ENCODE measurements at regions not wholly inside any gene's neighbourhood (a gene's known extent, or its start where the extent isn't known, plus 50 kb on each side); places are given as distances from the start of the nearest gene placed in this dataset.
"Not testable (repeated sequence)": the region's sequence is repeated elsewhere in the genome, so short reads cannot be mapped to it uniquely, and the experiment has no call there.

DNA sequence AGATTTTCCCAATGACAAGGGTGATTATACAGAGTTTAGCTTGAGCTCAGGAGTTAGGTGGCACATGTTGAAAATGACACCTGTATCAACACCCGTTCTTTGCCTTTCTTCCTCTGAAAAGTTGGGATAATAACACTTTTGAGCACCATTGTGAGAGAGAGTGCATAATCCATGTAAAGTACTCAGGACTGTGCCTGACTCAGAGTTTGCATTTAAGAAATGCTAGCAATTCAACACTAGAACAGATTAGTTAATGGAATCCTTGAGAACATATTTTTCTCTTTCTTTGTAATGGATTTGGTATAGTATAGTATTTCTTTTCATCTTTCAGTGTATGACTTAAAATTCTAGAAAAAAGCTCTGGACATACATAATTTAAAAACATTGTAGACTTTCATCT, 449.2 kb downstream of the GJA1 start:
- no peak for DNase-seq

DNA sequence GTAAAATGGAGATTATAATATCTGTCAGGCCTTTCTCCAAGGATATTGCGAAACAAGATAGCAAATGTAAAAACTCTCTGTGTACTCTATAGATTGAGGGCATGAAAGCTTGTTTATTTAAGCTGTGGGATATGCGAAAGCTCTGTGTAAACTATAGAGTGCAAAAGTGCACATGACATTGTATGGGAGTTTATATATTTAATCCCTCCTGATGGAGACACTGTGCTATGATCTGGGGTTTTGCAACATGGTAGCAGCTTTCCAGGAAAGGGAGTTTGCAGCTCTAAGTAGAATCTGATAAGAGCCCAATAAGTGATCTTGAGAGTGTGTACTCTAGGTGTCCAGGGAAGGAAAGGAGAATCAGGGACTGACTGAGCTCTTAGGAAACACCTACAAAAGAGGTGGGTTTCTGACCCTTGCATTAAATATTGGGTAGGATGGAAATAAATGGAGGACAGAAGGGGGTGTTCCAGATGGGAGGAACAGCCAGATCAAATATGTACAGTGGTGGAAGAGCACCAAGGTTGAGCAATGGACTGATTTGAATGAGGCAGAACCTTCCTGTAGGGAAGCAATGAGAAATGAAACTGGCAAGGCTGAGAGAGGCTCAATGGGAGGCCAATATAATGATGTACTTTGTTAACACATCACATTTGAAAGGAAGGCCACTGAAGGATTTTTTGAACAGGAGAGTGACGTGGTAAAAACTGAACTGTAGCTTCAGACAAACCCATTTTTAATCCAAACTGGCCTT, 450.1 kb downstream of the GJA1 start:
- no peak for DNase-seq

DNA sequence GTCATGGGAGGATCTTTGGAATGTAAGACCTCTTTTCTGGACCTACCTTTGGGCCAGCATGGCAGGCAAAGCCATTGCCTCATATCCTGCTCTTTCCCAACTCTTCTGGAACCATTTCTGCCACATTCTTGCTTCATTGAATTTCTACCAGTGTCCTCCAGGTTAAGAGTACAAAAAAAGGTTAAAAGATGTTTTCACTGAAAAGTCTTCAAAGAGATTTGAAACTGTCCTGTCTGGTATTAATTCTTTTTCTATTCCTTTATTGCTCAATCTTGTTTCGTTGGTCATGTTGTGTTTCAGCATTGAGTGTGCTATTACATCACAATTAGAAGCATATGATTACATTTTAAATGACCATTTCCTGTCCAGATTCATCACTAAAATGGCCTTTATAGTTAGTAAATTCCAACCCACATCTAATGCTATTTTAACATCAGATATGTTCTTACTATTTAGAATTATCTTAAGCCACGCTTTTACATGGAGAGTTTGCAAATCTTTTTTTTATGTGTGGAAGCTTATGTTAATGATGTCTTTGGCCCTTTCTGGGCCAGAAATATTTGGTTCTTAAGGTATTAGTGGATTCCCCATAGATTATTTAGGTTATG, 450.9 kb downstream of the GJA1 start:
- no peak for DNase-seq

DNA sequence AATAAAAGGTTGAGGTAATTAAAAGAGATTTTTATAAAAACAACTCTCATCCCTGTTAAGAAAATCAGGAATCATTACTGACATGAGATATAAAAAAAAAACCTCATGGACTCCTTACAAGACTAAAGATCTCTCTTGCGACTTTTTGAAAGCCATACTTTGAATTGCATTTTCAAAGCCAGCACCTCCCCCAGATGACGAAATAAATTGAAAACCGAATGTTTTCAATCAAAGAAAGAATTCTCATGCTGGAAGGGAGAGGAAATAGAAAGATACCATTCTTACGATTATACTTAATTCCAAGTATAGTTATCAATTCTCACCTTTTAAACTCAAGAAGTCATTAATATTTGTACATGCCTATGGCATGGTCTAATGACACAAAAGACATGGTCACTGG, 452.3 kb downstream of the GJA1 start:
- no peak for DNase-seq

DNA sequence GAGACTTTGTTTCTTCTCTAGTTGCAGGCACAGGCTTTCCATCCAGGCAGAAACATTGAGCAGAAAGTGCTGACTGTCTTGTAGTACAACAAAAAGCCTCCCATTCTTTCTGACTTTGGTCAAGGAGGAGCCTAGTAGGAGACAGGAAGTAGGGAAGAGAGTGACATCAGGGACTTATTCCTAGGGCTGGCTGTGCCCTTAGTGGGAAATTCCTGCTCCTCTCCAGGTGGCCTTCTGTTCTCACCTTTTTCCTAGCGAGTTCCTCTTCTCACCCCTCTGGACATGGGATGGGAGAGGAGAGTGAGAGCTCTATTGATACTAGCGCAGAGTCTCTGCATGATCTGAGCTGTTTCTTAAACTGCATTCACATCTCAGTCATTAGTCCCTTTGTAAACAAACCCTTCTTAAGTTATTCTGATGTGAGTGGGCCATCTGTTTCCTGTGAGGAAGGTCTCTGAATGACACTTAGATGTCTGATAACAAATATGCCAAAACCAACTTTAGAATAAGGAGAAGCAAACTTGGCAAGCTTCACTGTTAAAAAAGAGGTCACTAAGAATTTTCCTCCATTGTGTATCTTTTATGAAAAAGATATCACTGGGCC, 455.0 kb downstream of the GJA1 start:
- no peak for DNase-seq

DNA sequence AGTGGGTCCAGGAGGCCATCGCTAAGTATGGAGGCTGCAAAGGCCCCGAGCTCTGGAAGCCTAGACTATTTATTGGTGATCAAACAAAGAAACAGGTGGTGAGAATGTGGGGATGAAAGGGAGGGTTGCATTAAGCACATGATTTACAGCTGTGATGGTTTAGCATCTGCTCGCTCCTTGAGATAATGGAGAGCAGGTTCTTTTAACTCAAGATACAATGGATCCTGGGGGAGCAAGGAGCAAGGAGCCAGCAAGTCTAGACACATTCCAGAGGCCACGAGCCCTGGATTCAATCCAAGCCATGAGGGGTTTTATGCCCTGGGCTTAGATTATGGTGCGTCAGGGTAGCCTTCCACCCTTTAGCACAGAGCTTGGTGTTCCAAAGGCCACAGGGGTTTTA, 460.3 kb downstream of the GJA1 start:
- DNase-seq, result not testable (repeated sequence)

DNA sequence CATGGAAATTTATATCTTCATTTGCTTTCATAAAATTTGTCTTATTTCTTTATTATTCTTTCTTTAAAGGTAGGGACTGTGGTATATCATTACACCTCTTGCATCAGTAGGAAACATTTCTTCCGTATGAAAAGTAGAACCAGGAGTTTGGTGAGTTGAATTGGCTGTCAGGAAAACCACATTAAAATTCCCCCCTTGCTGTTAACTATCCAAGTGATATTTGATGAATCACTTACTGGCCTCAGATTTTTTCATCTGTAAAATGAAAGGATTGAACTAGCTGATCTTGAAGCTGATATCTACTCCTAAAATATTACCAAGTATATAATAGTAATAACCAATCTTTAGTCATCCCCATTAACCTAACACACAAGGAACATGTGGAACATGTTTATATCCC, 460.9 kb downstream of the GJA1 start:
- DNase-seq, result no peak

DNA sequence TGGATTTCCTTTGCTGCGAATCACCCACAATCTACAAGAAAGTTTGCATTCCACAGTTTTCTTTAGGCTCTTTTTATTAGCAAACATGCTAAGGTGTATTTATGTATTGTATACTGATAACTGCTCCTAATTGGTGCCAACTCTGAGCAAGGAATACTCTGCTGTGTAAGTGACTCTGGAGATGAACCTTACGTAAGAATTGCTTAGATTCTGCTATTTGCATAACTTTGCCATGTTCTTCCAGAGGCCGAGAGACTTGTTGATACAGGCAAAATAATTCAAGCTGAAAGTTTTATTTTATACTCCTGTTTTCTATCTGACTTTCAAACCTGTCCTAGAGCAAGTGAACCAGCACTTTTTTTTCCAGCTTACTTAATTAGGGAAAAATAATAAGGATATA, 461.3 kb downstream of the GJA1 start:
- DNase-seq, result no peak

DNA sequence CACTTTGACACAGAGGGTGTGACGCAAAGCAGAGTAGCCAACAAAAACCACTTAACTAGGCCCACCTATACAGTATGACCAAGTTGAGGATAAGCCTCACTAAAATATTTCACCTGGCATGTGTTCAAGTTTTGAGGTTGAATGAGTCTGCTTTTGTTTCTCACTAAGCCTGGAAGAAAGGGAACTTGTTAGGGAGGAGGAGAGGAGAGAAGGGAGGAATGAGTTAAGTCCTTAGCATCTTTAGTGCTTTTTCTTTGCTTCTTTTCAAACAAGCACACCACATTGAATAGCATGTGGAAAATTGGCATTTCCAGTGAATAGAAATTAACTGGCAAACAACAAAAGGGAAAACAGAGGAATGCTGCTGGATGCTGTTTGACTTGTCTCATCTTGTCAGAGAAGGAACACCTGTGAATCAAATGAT, 461.9 kb downstream of the GJA1 start:
- no peak for DNase-seq

DNA sequence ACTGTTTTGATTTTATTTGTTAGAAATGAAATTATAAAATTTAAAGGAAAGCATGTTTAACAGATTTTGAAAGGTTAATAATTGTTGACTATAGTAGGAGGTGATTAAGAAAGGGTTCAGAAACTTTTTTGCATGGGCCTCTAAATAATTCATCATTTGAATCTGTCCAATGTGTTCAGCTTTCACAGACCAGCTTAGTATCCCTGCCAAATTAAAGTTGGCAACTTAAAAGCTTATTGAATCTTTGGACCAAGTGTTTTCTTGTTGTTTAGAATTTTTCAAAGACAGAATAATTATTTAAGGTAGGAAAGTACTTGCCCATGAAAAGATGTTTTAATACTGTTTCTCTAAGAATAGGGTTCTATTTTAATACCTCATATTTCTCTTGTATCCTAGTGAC, 466.0 kb downstream of the GJA1 start:
- no peak for DNase-seq

DNA sequence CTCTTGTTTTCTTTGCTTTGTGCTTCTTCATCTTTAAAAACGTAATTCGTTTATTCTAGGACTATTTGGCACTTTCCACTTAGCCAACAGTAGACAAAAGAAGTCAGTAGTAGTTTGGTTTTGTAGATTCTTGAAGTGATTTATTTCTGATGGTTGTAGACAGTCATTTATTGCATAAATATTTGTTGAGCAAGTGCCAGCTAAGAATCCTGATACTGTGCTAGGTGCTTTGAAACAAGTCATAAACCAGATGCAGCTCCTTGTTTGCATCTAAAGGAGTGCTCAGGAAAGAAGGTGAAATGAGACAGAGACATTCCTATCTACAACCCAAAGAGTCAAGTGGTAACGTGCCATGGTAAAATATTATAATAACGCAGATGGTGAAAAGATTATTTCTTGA, 469.1 kb downstream of the GJA1 start:
- no peak for DNase-seq

DNA sequence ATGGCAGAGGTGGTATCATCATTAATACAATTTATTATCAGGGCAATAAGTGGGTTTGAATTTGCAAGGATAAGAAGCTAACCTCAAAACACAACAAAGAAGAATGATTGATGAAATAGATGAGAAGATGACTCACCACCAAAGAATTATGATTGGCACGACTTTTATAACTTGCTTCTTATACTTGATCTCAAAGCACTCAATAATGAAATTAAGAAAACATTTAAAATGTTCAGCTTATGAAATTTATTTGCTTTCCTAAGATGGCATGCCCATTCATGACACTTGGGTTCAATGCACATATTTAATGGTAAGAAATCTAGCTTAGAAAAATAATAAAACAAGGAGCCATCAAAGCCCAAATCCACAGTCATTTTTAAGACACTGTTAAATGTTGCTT, 477.5 kb downstream of the GJA1 start:
- DNase-seq, result no peak

DNA sequence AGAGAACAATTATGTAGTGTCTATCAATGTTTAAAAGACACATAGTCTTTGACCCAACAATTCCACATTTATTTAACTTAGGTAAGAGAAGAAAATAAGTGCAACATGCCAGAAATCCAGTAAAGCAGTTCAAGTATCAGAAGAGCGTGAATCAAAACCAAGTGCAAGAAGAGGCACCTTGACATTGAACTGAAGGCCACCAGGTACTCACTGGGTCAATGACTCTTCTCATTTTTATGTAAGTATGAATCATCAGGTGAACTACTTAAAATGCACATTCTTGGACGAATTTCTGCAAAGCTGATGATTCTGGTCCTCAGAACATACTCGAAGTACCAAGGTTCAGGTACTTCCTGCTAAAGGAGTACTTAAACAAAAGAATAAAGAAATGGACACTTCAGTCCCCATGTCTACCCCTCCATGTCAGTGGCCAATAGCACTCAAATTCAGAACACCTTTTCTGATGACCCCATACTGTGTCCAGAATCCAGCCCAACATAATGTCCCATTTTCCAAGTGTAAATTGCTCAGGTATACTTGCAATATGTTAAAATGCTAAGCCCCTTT, 481.9 kb downstream of the GJA1 start:
- no peak for DNase-seq

DNA sequence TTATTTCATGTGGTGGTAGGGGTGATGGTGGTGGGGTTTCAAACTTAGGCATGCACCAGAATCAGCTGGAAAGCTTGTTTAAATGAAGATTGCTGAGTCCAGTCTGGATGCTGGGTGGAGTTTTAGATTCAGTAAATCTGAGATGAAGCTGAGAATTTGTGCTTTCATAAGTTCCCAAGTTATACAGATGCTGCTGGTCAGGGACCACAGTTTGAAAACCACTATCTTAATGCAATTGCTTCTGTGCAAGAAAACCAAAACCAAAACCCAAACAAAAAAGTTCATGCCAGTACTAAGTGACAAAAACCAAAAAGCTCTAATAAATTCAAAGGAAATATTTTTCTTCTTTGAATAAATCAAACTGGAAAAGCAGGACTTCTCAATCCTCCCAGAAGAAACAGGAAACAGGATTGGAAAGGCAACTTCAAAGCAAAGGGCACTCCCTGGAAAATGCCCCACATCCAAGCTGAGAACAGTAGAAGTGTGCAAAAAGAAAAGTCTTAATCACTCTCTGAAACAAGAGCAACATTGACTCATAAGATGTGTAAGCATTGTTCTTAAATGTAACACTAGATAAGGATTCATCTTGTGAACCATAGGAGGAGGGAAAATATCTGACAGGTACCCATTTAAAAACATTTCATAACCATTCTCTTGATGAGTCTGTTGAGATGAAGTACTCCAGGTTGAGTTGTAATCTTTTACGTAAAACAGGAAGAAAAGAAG, 481.5 kb upstream of the HSF2 start:
- DNase-seq, result no peak

DNA sequence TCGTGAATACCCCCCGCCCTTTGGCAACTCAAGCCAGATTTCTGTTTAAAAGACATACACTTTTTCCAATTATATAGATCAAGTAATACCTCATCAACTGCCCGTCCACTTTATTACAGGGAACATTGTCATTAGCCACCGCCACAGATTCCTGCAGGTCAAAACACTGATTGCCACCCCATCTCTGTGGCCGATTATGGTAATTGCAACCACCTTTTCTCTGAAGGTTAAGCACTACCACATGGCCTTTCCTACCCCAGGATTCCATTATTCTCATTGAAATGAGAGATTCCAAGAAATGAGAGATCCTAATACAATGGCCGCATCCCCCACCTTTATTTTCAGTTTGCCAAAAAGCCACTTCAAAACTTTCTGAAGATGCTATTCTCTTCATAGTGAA, 478.8 kb upstream of the HSF2 start:
- no peak for DNase-seq

DNA sequence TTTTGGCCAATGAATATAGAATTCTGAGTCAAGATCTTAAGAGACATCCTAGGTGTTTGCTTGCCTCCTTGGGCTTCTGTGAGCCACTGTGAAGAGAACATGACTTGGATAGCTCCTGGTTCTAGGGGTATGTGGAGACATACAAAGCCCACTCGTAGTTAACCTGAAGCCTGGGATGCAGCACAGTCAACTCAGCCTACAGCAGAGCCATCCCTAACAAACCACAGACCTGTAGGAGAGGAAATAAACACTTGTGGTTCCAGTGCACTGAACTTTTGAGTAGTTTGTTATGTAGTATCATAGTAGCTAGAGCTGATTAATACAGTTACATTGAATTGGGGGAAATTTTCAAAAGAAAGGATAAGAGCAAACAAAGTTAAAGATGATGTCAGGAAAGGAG, 474.4 kb upstream of the HSF2 start:
- no peak for DNase-seq

DNA sequence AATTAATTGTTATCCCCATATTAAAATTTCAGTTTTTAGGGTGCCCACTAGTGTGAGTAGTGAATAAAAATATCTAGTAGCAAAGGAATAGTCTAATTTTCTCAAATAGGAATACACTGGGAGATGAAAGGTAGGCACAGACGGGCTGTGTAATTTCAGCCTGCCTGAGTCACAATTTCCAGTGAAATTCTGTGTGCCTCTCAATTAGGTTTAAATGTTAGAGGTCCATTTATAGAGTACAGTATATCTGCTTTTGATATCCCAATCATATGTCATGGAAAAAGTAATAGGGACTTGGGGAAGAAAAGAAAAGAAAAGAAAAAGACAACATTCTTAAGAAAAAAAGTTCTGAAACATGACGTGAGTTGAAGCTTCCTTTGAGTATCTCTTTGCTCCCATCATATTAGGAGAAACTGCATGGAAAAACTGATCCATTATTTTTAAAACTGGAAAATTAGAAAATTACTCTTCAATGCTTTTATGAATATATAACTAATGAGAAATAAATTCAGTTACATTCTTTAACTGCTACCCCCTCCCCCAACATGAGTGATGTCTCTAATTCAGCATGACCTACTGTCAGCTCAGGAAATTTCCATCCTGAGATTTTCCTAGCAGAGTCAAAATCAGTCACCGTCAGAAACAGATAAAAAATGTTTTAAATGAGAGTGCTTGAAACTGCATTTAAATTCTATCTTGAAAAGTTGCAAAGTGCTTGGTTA, 473.8 kb upstream of the HSF2 start:
- DNase-seq, result no peak

DNA sequence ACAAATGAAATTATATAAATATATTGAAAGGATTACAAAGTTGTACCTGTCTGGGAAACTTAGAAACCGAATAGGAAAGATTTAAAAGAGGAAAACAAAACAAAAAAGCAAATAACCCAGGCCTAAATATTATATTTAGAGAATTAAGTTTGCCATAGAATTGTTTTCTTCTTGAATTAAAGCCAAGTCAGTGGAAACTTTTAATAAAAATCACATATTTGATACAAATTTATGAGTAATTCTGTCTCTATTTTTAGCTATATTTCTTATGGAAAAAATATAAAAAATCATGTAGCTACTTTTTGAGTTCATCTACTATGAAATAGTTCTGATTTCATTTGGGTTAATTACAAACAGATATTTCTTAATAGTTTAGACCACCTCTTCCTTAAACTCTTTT, 470.2 kb upstream of the HSF2 start:
- DNase-seq, result no peak

DNA sequence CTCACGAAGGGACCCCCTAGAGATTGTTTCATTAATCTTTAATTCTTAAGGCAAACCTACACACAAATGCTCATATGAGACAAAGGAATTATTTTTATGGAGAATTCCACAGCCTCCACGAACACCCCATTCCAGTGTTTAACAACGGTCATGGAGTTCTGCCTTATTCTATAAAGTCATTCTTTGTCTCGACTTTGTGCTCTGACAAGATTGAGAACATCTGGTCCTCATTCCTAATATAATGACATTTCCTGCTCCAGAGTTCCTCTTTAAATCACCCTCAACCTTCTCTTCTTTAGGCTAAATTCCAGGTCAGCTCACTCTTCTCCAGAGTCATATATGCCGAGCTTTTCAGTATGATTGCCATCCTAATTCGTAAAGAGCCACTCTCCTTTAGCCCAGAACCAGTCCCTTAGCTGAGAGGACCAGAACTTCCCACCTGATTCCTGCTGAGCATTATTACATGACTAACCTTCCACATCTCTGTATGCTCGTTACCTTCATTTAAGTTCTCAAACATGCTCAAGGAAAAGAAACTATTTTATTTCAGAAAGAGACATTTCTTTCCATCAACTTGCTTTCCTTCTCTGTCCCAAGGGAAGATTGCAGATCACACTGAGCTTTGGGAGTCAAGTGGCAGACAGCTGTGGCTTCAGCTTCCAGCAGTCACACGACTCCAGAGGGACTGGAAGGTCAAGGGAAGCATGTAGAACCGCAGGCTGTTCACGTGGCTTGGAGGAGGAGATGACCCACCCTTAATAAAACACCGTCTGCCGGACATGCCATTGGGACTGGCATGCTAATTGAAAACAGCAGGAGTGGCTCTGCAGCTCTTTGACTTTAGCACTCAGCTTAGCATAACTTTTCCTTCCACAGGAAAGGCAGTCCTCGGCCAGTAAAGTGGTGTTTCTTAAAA, 467.1 kb upstream of the HSF2 start:
- no peak for DNase-seq

DNA sequence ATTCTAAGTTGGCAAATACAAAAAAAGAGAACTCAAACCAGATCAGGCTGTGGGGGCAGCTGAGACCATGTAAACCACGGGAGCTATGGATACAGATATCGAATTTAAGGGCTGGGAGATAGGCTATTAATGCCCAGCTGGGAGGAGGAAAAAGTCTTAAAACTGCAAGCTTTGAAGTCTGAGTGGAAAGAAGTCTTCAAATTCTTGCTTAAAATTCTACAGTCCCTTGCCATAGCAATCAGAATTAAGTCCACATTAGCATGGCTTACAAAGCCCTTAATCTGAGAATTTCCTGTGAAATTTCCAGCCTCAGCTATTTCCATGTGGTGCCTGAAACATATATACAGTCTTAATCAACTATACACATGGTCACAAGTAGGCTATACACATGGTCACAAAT, 465.0 kb upstream of the HSF2 start:
- DNase-seq, result no peak

DNA sequence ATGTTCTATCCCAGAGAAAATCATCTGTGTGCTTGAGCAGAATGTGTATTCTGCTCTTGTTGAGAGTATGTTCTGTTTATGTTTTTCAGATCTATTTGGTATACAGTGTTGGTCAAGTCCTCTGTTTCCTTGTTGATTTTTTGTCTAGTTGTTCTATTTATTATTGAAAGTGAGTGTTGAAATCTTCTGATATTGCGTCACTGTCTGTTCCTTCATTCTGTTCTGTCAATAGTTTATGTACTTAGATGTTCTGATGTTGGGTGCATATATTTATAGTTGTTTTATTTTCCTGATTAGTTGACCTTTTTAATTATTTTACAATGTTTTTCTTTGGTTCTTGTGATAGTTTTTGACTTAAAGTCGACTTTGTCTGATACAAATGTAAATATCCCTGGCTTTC, 458.7 kb upstream of the HSF2 start:
- DNase-seq, result no peak

DNA sequence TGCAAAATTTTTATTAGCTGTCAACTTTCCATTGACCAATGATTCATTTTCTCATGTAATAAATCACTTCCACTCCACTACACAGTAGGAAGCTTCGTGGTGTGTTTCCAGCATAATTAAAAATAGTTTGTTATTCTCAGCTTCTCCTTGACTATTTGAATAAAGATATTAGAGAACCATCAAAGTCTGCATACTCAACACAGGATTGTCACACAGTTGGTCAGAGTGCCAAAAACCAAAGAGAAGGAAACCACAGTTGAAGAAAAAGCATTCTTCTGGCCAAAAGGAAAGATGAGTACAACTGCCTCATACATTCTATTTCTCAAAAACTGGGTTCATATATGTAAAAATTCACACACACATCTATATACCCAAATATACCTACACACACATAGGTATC, 455.1 kb upstream of the HSF2 start:
- no peak for DNase-seq
